ENCODE measurements at regions not wholly inside any gene's neighbourhood (a gene's known extent, or its start where the extent isn't known, plus 50 kb on each side); places are given as distances from the start of the nearest gene placed in this dataset.

GRCh38 chr3:16671690-16672089 is 66.5 kb upstream of the DAZL start:
- Histone ChIP-seq H3K36me3 (no peaks in the 10 kb centered on the region), H3K27ac (no peak overlapping the region), H3K27me3 (peaks cover 2% of the 10 kb centered on the region), H3K4me3 (no peak overlapping the region), H3K4me1 (no peaks in the 10 kb centered on the region), H3K9me3 (no peaks in the 10 kb centered on the region)
- intact Hi-C loops (cut with DNase I; ENCODE audit: low total_unique reads): no loop called here
- in situ Hi-C loops (cut with MboI; ENCODE audit: low pct_ligation_motif_present in 1 of 4, low pct_unique_long_range_greater_than_20kb in 1 of 4, low sequenced_read_pairs in 3 of 4): no loop called here
- TF ChIP-seq, protein P1, sequence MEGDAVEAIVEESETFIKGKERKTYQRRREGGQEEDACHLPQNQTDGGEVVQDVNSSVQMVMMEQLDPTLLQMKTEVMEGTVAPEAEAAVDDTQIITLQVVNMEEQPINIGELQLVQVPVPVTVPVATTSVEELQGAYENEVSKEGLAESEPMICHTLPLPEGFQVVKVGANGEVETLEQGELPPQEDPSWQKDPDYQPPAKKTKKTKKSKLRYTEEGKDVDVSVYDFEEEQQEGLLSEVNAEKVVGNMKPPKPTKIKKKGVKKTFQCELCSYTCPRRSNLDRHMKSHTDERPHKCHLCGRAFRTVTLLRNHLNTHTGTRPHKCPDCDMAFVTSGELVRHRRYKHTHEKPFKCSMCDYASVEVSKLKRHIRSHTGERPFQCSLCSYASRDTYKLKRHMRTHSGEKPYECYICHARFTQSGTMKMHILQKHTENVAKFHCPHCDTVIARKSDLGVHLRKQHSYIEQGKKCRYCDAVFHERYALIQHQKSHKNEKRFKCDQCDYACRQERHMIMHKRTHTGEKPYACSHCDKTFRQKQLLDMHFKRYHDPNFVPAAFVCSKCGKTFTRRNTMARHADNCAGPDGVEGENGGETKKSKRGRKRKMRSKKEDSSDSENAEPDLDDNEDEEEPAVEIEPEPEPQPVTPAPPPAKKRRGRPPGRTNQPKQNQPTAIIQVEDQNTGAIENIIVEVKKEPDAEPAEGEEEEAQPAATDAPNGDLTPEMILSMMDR (IDR thresholded peaks at IDR 0.05): no peak
- TF ChIP-seq POLR2AphosphoS5 (IDR thresholded peaks at IDR 0.05): no peak
- TF ChIP-seq POLR2A (IDR thresholded peaks at IDR 0.05): no peak
- TF ChIP-seq EP300 (IDR thresholded peaks at IDR 0.05; ENCODE audit: low read depth): no peak
- WGBS, 2 donors (ENCODE audit: low coverage in 1 of 2): 82 to 84% methylated on average over 1 of the region's 1 CpG
- no peak for DNase-seq

DNA sequence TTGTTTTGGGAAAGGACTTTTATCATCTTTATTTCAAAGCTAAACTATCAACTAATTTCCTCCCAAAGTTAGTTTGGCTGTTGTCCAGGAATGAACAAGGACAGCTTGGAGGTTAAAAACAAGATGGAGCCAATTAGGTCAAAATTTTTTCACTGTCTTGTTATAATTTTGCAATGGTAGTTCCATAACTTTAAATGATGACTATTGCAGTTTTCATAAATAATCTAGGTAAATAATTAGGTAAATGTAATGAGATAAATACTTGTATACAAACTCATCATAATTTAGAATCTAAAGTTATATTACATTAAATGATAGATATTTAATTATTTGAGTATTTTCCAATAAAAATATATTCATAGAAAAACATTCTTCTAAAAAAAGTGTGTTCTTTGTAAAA is 68.3 kb upstream of the DAZL start:
- no peak for DNase-seq
- in situ Hi-C loops (cut with MboI; ENCODE audit: low pct_ligation_motif_present in 1 of 4, low pct_unique_long_range_greater_than_20kb in 1 of 4, low sequenced_read_pairs in 3 of 4): no loop called here
- H3K9me3 ChIP-seq: no peaks in the 10 kb centered on the region
- TF ChIP-seq, protein P1 (IDR thresholded peaks at IDR 0.05): no peak
- no peak for TF ChIP-seq EP300 (IDR thresholded peaks at IDR 0.05; ENCODE audit: low read depth)
- TF ChIP-seq POLR2A (IDR thresholded peaks at IDR 0.05): no peak
- TF ChIP-seq POLR2AphosphoS5 (IDR thresholded peaks at IDR 0.05): no peak
- H3K36me3 ChIP-seq: no peaks in the 10 kb centered on the region
- no peak overlapping the region for H3K4me3 ChIP-seq
- intact Hi-C loops (cut with DNase I; ENCODE audit: low total_unique reads): no loop called here
- H3K27ac ChIP-seq: no peak overlapping the region
- no peaks in the 10 kb centered on the region for H3K27me3 ChIP-seq
- no peaks in the 10 kb centered on the region for H3K4me1 ChIP-seq

GRCh38 chr3:16675805-16676204 is 70.6 kb upstream of the DAZL start:
- Histone ChIP-seq H3K9me3 (no peaks in the 10 kb centered on the region), H3K36me3 (no peaks in the 10 kb centered on the region), H3K27me3 (no peaks in the 10 kb centered on the region), H3K4me3 (no peak overlapping the region), H3K27ac (no peak overlapping the region), H3K4me1 (no peaks in the 10 kb centered on the region)
- DNase-seq: no peak
- in situ Hi-C loops (cut with MboI; ENCODE audit: low pct_ligation_motif_present in 1 of 4, low pct_unique_long_range_greater_than_20kb in 1 of 4, low sequenced_read_pairs in 3 of 4) (no loop called here), intact Hi-C loops (cut with DNase I; ENCODE audit: low total_unique reads) (no loop called here)
- TF ChIP-seq, protein P1 (IDR thresholded peaks at IDR 0.05): no peak
- TF ChIP-seq EP300 (IDR thresholded peaks at IDR 0.05; ENCODE audit: low read depth) (no peak), POLR2AphosphoS5 (IDR thresholded peaks at IDR 0.05) (no peak), POLR2A (IDR thresholded peaks at IDR 0.05) (no peak)

- Histone ChIP-seq H3K36me3 (no peaks in the 10 kb centered on the region), H3K4me1 (no peaks in the 10 kb centered on the region), H3K27me3 (no peaks in the 10 kb centered on the region), H3K4me3 (no peak overlapping the region), H3K27ac (no peak overlapping the region), H3K9me3 (no peaks in the 10 kb centered on the region)
- TF ChIP-seq POLR2A (IDR thresholded peaks at IDR 0.05) (no peak), EP300 (IDR thresholded peaks at IDR 0.05; ENCODE audit: low read depth) (no peak), POLR2AphosphoS5 (IDR thresholded peaks at IDR 0.05) (no peak)
- TF ChIP-seq, protein P1 (IDR thresholded peaks at IDR 0.05): no peak
- DNase-seq: no peak
- WGBS, 2 donors (ENCODE audit: low coverage in 1 of 2): 84% methylated on average over 3 of the region's 3 CpGs; no CpG with 5 or more reads in 1 of the 2 donors
- intact Hi-C loops (cut with DNase I; ENCODE audit: low total_unique reads): no loop called here
- in situ Hi-C loops (cut with MboI; ENCODE audit: low pct_ligation_motif_present in 1 of 4, low pct_unique_long_range_greater_than_20kb in 1 of 4, low sequenced_read_pairs in 3 of 4): no loop called here
Measured at GRCh38 chr3:16686679-16687078, 81.5 kb upstream of the DAZL start.

Measured in transverse colon (tissue), 4 donors.